ENCODE measurements at regions not wholly inside any gene's neighbourhood (a gene's known extent, or its start where the extent isn't known, plus 50 kb on each side); places are given as distances from the start of the nearest gene placed in this dataset.

DNA sequence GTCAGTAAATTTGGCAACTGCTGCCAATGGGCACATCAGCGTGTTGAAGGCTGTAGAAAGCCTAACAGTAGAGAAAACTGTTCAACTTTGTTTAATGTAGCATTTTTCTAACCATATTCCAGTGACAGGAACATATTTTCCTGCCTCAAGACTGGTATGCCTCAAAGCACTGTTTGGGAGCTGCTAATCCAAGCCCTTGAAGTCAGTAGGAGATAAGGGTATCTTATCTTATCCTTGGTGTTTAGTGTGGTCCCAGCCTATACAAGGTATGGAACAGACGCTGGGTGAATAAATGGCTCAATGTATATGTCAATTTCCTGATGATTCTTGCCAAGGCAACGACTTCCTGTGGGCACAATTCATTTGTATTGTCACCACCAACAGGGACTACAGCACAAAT is 97.5 kb upstream of the CREB5 start:
- Histone ChIP-seq H3K27ac (no peak overlapping the region), H3K36me3 (no peaks in the 10 kb centered on the region), H3K9me3 (no peaks in the 10 kb centered on the region), H3K4me1 (peaks cover 10% of the 10 kb centered on the region), H3K27me3 (no peaks in the 10 kb centered on the region), H3K4me3 (no peak overlapping the region)
- intact Hi-C loops (cut with DNase I) = no loop called here
- TF ChIP-seq POLR2AphosphoS5 (IDR thresholded peaks at IDR 0.05; ENCODE audit: insufficient read depth in 1 of 2, low read depth in 1 of 2) = no peak
- no peak for TF ChIP-seq POLR2A (IDR thresholded peaks at IDR 0.05)
- TF ChIP-seq CTCF (IDR thresholded peaks at IDR 0.05) = no peak
- no peak for DNase-seq (ENCODE audit: extremely low spot score in 2 of 2)

DNA sequence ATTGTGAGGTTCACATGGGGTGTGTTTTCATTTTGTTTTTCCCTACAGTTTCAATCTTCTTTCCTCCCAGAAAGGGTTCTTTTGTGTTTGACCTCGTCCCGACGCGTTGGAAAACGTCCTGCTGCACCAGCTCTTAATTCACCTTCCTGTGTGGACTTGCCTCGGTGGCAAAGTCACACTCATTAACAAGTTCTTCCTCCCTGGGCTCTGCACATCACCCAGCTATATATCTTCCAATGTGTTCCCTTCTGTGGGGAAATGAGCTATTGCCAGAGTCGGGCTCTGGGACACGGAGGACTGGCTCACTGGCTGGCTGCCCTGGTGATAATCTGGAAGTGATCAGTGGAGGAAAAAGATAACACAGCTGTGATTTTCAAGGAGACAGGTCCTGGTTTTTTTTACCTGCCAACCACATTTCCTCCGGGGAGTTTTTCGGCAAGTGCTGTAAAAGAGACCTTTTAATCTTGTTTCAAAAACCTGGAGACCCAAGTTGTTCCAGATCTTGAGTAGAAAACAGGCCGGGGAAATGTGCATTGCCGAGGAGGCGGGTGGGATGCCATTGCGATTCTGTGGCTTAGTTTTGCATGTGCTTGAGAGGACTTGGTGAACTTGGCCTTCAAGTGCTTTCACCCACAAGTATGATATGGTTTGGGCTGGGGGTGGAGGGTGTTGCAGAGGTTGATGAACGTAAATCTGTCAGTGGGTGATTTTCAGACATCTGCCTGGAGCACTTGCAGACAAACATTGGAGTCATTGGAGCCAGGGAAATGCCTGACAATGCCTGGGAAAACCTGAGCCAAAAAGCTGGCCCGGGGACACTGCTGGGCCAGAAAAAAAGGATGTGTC is 96.5 kb upstream of the CREB5 start:
- Histone ChIP-seq H3K9me3 (no peaks in the 10 kb centered on the region), H3K36me3 (no peaks in the 10 kb centered on the region), H3K4me3 (no peak overlapping the region), H3K4me1 (peaks cover 10% of the 10 kb centered on the region), H3K27me3 (no peaks in the 10 kb centered on the region), H3K27ac (no peak overlapping the region)
- peak in 1 of 2 donors; percentile 61 for TF ChIP-seq POLR2AphosphoS5 (IDR thresholded peaks at IDR 0.05; ENCODE audit: insufficient read depth in 1 of 2, low read depth in 1 of 2)
- no peak for TF ChIP-seq CTCF (IDR thresholded peaks at IDR 0.05)
- intact Hi-C loops (cut with DNase I) = no loop called here
- DNase-seq (ENCODE audit: extremely low spot score in 2 of 2) = no peak

DNA sequence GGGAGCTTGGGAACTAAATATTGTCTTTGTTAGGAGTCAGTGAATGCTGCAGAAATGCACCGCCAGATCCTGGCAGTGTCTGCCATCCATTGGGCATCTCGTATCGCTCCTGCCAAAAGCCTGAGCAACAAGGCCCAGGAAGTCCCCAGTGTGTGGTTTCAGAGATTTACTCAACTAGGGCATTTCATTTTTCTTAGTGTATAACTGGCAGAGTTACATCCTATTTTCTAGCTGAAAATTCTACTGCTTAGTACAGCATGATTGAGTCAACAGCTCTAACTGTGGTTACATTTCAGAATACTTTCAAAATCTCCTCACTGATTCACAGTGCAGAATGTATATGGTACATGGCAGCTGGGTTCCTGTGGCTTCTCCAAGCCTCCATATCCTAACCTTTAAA is 95.8 kb upstream of the CREB5 start:
- DNase-seq (ENCODE audit: extremely low spot score in 2 of 2) = no peak
- TF ChIP-seq CTCF (IDR thresholded peaks at IDR 0.05) = no peak
- no peak for TF ChIP-seq POLR2A (IDR thresholded peaks at IDR 0.05)
- TF ChIP-seq POLR2AphosphoS5 (IDR thresholded peaks at IDR 0.05; ENCODE audit: insufficient read depth in 1 of 2, low read depth in 1 of 2) = no peak
- Histone ChIP-seq H3K4me1 (peaks cover 10% of the 10 kb centered on the region), H3K36me3 (no peaks in the 10 kb centered on the region), H3K27me3 (no peaks in the 10 kb centered on the region), H3K4me3 (no peak overlapping the region), H3K27ac (no peak overlapping the region), H3K9me3 (no peaks in the 10 kb centered on the region)
- intact Hi-C loops (cut with DNase I) = no loop called here

- H3K27ac ChIP-seq = no peak overlapping the region
- intact Hi-C loops (cut with DNase I) = no loop called here
- no peaks in the 10 kb centered on the region for H3K27me3 ChIP-seq
- H3K9me3 ChIP-seq = no peaks in the 10 kb centered on the region
- H3K4me1 ChIP-seq = peaks cover 10% of the 10 kb centered on the region
- no peaks in the 10 kb centered on the region for H3K36me3 ChIP-seq
- no peak for TF ChIP-seq POLR2A (IDR thresholded peaks at IDR 0.05)
- TF ChIP-seq POLR2AphosphoS5 (IDR thresholded peaks at IDR 0.05; ENCODE audit: insufficient read depth in 1 of 2, low read depth in 1 of 2) = no peak
- TF ChIP-seq CTCF (IDR thresholded peaks at IDR 0.05) = no peak
- no peak overlapping the region for H3K4me3 ChIP-seq
- DNase-seq (ENCODE audit: extremely low spot score in 2 of 2) = no peak
These were observed 94.1 kb upstream of the CREB5 start for GRCh38 chr7:28318101-28318762.

- Histone ChIP-seq H3K4me1 (no peaks in the 10 kb centered on the region), H3K9me3 (no peaks in the 10 kb centered on the region), H3K27ac (no peak overlapping the region), H3K27me3 (no peaks in the 10 kb centered on the region), H3K4me3 (no peak overlapping the region), H3K36me3 (no peaks in the 10 kb centered on the region)
- no peak for DNase-seq (ENCODE audit: extremely low spot score in 2 of 2)
- no peak for TF ChIP-seq POLR2AphosphoS5 (IDR thresholded peaks at IDR 0.05; ENCODE audit: insufficient read depth in 1 of 2, low read depth in 1 of 2)
- no peak for TF ChIP-seq POLR2A (IDR thresholded peaks at IDR 0.05)
- no peak for TF ChIP-seq CTCF (IDR thresholded peaks at IDR 0.05)
- intact Hi-C loops (cut with DNase I) = no loop called here
These were observed 88.5 kb upstream of the CREB5 start for GRCh38 chr7:28323833-28324232.
